ENCODE measurements at regions not wholly inside any gene's neighbourhood (a gene's known extent, or its start where the extent isn't known, plus 50 kb on each side); places are given as distances from the start of the nearest gene placed in this dataset.

DNA sequence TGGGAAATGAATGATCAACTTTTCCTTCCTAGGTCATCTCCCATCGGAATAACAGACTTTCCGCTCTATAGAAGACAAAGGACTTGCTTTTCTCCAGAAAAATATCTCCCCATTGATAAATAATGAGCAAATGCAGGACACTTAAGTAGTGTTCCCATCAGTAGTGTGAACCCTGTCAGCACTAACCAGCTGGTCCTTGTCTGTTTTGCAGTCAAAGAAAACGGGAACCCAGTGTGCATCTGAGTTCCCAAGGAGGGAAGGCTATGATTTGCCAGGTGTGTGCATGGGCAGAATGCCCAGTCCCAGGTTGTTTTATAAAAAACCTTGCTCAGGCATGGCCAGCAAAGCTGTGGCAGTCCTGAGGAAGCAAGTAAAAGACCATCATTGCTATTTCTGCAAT is 256.5 kb upstream of the HMGA2 start:
- TF ChIP-seq, protein P1, sequence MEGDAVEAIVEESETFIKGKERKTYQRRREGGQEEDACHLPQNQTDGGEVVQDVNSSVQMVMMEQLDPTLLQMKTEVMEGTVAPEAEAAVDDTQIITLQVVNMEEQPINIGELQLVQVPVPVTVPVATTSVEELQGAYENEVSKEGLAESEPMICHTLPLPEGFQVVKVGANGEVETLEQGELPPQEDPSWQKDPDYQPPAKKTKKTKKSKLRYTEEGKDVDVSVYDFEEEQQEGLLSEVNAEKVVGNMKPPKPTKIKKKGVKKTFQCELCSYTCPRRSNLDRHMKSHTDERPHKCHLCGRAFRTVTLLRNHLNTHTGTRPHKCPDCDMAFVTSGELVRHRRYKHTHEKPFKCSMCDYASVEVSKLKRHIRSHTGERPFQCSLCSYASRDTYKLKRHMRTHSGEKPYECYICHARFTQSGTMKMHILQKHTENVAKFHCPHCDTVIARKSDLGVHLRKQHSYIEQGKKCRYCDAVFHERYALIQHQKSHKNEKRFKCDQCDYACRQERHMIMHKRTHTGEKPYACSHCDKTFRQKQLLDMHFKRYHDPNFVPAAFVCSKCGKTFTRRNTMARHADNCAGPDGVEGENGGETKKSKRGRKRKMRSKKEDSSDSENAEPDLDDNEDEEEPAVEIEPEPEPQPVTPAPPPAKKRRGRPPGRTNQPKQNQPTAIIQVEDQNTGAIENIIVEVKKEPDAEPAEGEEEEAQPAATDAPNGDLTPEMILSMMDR (IDR thresholded peaks at IDR 0.05) = no peak
- no peak for TF ChIP-seq POLR2AphosphoS5 (IDR thresholded peaks at IDR 0.05)
- no peak for TF ChIP-seq POLR2A (IDR thresholded peaks at IDR 0.05)
